Caco-2 (cell line): ENCODE measurements at regions not wholly inside any gene's neighbourhood (a gene's known extent, or its start where the extent isn't known, plus 50 kb on each side); places are given as distances from the start of the nearest gene placed in this dataset.

Experiments used
- BruUV-seq: library from RNA; stranded (reverse); fragments of 400-500 nt; replicated peaks from 2 replicates; lab custom pipeline; 2021; lab: Mats Ljungman, UMichigan
- CTCF ChIA-PET: fragments of 300-600 bp; sonication (Branson Sonifier 250); formaldehyde crosslinking; loops from one replicate; lab custom pipeline; 2022; ENCODE audit warnings: antibody characterized with exemption; lab: Charles Lee
- POLR2A ChIA-PET: fragments of 300-600 bp; sonication (Branson Sonifier 250); formaldehyde crosslinking; loops from one replicate; lab custom pipeline; 2022; ENCODE audit warnings: antibody characterized with exemption; lab: Charles Lee
- DNase-seq, 2 experiments: peaks; one replicate each; pipeline versions ENCODE4 v3.0.0 to v3.0.0-alpha.2; 2020 to 2022
- H3K27me3 ChIP-seq: replicated peaks from 2 replicates; pipeline ENCODE4 v1.6.0; 2011; ENCODE audit warnings: low read length; ENCODE audit not compliant: control insufficient read depth, insufficient read depth
- H3K36me3 ChIP-seq: 2 replicates; pipeline ENCODE4 v1.5.1; 2011; ENCODE audit warnings: low read length; ENCODE audit not compliant: control insufficient read depth, insufficient read depth
- H3K4me1 ChIP-seq: fragments of 250-450 bp; sonication (Bioruptor Pico); 2 replicates; pipeline ENCODE4 v1.5.1; 2020; ENCODE audit warnings: mild to moderate bottlenecking
- H3K4me3 ChIP-seq: 2 replicates; pipeline ENCODE4 v1.5.1; 2011; ENCODE audit warnings: low read depth, mild to moderate bottlenecking, control low read depth, low read length
- H3K9me3 ChIP-seq: fragments of 250-450 bp; sonication (Bioruptor Pico); 2 replicates; pipeline ENCODE4 v1.5.1; 2020; ENCODE audit warnings: mild to moderate bottlenecking, moderate library complexity
- H3K27ac Mint-ChIP-seq: one replicate; pipeline ENCODE4 v1.8.0; 2022; ENCODE audit warnings: mixed read lengths; ENCODE audit not compliant: unreplicated experiment
- H3K27me3 Mint-ChIP-seq: one replicate; pipeline ENCODE4 v1.8.0; 2022; ENCODE audit warnings: mixed read lengths; ENCODE audit not compliant: insufficient read depth, unreplicated experiment
- H3K36me3 Mint-ChIP-seq: one replicate; pipeline ENCODE4 v1.8.0; 2022; ENCODE audit warnings: mild to moderate bottlenecking, mixed read lengths; ENCODE audit not compliant: insufficient read depth, unreplicated experiment
- H3K4me1 Mint-ChIP-seq: one replicate; pipeline ENCODE4 v1.8.0; 2022; ENCODE audit warnings: low read depth, mixed read lengths; ENCODE audit not compliant: unreplicated experiment
- H3K4me3 Mint-ChIP-seq: one replicate; pipeline ENCODE4 v1.8.0; 2022; ENCODE audit warnings: mild to moderate bottlenecking, moderate library complexity, mixed read lengths; ENCODE audit not compliant: unreplicated experiment
- H3K9me3 Mint-ChIP-seq: one replicate; pipeline ENCODE4 v1.8.0; 2022; ENCODE audit warnings: mixed read lengths; ENCODE audit not compliant: unreplicated experiment
- CTCF ChIP-seq, 2 experiments: fragments of 200-600 bp in 1 of 2; IDR thresholded peaks; 1 replicate in 1 of 2; 2 replicates in 1 of 2; pipeline versions ENCODE4 v1.5.1 to v1.8.0; 2011 to 2022; ENCODE audit warnings: antibody characterized with exemption in 1 of 2, control low read depth in 1 of 2, inconsistent platforms in 1 of 2, low read depth in 1 of 2, low read length in 1 of 2, mild to moderate bottlenecking in 1 of 2, moderate library complexity in 1 of 2; ENCODE audit not compliant: insufficient read depth in 1 of 2, severe bottlenecking in 1 of 2, unreplicated experiment in 1 of 2
- intact Hi-C: fragments of 100-400 bp; cut with micrococcal nuclease; formaldehyde crosslinking; loops from one replicate; pipeline ENCODE4 v1.10.0; 2022; ENCODE audit not compliant: unreplicated experiment

- no peaks in the 10 kb centered on the region for H3K27me3 ChIP-seq
- Mint-ChIP-seq H3K36me3 (no peaks in the 10 kb centered on the region), H3K9me3 (no peaks in the 10 kb centered on the region), H3K4me1 (no peaks in the 10 kb centered on the region), H3K4me3 (no peak overlapping the region), H3K27ac (no peak overlapping the region), H3K27me3 (peaks cover 13% of the 10 kb centered on the region)
- intact Hi-C loops, result no loop called here
- BruUV-seq, result no TSS peak
- ChIA-PET POLR2A (no interaction called here), CTCF (no interaction called here)
- no peak overlapping the region for H3K4me3 ChIP-seq
- TF ChIP-seq CTCF (IDR thresholded peaks at IDR 0.05; ENCODE audit: insufficient read depth in 1 of 2, low read depth in 1 of 2, low read length in 1 of 2, severe bottlenecking in 1 of 2, unreplicated experiment in 1 of 2), result no peak
- H3K36me3 ChIP-seq, result no peaks in the 10 kb centered on the region
- DNase-seq, result no peak
- H3K4me1 ChIP-seq, result no peaks in the 10 kb centered on the region
- H3K9me3 ChIP-seq, result no peaks in the 10 kb centered on the region
Measured at GRCh38 chr2:65922030-65922429, 489.6 kb upstream of the SPRED2 start.

GRCh38 chr2:65921116-65921515, 488.7 kb upstream of the SPRED2 start:
- POLR2A ChIA-PET, result no interaction called here
- H3K36me3 Mint-ChIP-seq, result no peaks in the 10 kb centered on the region
- H3K4me1 Mint-ChIP-seq, result no peaks in the 10 kb centered on the region
- CTCF ChIA-PET, result no interaction called here
- no peak for DNase-seq
- H3K4me3 ChIP-seq, result no peak overlapping the region
- H3K4me1 ChIP-seq, result no peaks in the 10 kb centered on the region
- no peaks in the 10 kb centered on the region for H3K9me3 Mint-ChIP-seq
- no peaks in the 10 kb centered on the region for H3K36me3 ChIP-seq
- no peaks in the 10 kb centered on the region for H3K27me3 ChIP-seq
- peaks cover 13% of the 10 kb centered on the region for H3K27me3 Mint-ChIP-seq
- H3K4me3 Mint-ChIP-seq, result no peak overlapping the region
- intact Hi-C loops, result no loop called here
- no peak for TF ChIP-seq CTCF (IDR thresholded peaks at IDR 0.05; ENCODE audit: insufficient read depth in 1 of 2, low read depth in 1 of 2, low read length in 1 of 2, severe bottlenecking in 1 of 2, unreplicated experiment in 1 of 2)
- H3K27ac Mint-ChIP-seq, result no peak overlapping the region
- H3K9me3 ChIP-seq, result no peaks in the 10 kb centered on the region
- BruUV-seq, result no TSS peak

DNA sequence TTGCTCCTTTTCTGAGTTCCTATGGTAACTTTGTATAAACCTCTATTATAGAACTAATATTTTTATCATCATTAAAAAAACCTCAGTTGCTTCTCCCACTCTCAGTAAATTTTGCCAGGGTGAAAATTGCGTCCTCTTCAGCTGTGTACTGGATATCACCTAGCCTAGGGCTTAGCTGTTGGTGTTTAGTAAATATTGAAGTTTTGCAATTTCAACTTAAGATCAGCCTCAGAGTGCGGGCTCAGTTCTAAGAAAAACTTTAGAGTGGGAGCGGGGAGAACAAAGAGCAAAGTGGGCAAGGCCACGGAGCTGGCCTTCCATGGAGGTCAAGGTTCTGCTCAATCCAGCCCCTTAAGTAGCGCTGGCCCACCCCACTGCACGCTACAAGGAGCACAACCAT, 488.3 kb upstream of the SPRED2 start:
- no peaks in the 10 kb centered on the region for H3K4me1 Mint-ChIP-seq
- DNase-seq, result no peak
- Histone ChIP-seq H3K4me1 (no peaks in the 10 kb centered on the region), H3K27me3 (no peaks in the 10 kb centered on the region), H3K9me3 (no peaks in the 10 kb centered on the region), H3K4me3 (no peak overlapping the region), H3K36me3 (no peaks in the 10 kb centered on the region)
- peaks cover 13% of the 10 kb centered on the region for H3K27me3 Mint-ChIP-seq
- H3K27ac Mint-ChIP-seq, result no peak overlapping the region
- no peaks in the 10 kb centered on the region for H3K36me3 Mint-ChIP-seq
- H3K9me3 Mint-ChIP-seq, result no peaks in the 10 kb centered on the region
- H3K4me3 Mint-ChIP-seq, result no peak overlapping the region
- ChIA-PET CTCF (no interaction called here), POLR2A (no interaction called here)
- no TSS peak for BruUV-seq
- intact Hi-C loops, result no loop called here
- TF ChIP-seq CTCF (IDR thresholded peaks at IDR 0.05; ENCODE audit: insufficient read depth in 1 of 2, low read depth in 1 of 2, low read length in 1 of 2, severe bottlenecking in 1 of 2, unreplicated experiment in 1 of 2), result no peak
